ENCODE measurements at regions not wholly inside any gene's neighbourhood (a gene's known extent, or its start where the extent isn't known, plus 50 kb on each side); places are given as distances from the start of the nearest gene placed in this dataset.
A peak's percentile ranks its signal among the peaks of the same experiment; 100 is the strongest.

DNA sequence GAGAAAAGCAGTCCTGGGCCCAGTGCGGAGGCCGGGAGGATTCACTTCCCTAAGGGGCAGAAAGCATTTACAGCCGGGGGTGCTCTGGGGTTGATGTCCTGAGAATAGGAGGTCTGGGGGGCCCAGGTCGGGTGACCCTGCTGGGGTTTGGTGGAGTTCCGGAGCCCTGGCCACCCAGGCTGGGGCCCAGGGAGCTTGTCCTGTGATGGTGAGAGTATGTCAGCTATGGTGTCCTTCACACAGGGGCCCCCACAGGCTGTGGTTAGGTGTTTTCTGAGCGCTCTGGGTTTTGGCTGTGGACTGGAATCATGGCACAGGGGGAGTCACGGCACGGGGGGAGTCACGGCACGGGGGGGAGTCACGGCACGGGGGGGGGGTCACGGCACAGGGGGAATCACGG lies 54.5 kb upstream of the TMEM18 start:
- Histone ChIP-seq H2AK5ac (ENCODE audit: insufficient read length, low read length) (no peak overlapping the region), H4K8ac (replicated peaks; ENCODE audit: insufficient read length, low read depth, low read length) (no peak overlapping the region), H3K9me3 (ENCODE audit: control insufficient read depth, low read depth, low read length) (no peaks in the 10 kb centered on the region), H3K23me2 (ENCODE audit: insufficient read length, low read depth, low read length, poor library complexity, severe bottlenecking) (no peaks in the 10 kb centered on the region), H3K4me2 (ENCODE audit: insufficient read depth, insufficient read length, low read length) (no peak overlapping the region), H2BK120ac (ENCODE audit: low read depth, low read length, poor library complexity, severe bottlenecking) (no peak overlapping the region), H3K27me3 (ENCODE audit: insufficient read depth, low read length) (no peaks in the 10 kb centered on the region; the same call in 1 of the 2 replicates), H2AFZ (ENCODE audit: low read length) (no peak overlapping the region), H3K4me1 (ENCODE audit: insufficient read depth, low read length) (peaks cover 12% of the 10 kb centered on the region; the same call in 1 of the 2 replicates), H2BK20ac (ENCODE audit: low read depth, low read length, poor library complexity, severe bottlenecking) (no peak overlapping the region), H4K91ac (ENCODE audit: insufficient read length, low read depth, low read length) (no peak overlapping the region), H3K9ac (ENCODE audit: extremely low read depth, insufficient read length, low read length) (no peak overlapping the region), H3K27ac (ENCODE audit: insufficient read length, low read depth, low read length) (no peak overlapping the region), H2BK15ac (ENCODE audit: low read depth, low read length) (no peak overlapping the region), H3K56ac (ENCODE audit: insufficient read length, low read depth, low read length) (no peak overlapping the region), H3K23ac (ENCODE audit: insufficient read length, low read depth, low read length) (no peak overlapping the region), H3K14ac (ENCODE audit: insufficient read depth, low read length) (no peak overlapping the region), H3K79me1 (ENCODE audit: insufficient read depth, low read depth, low read length, poor library complexity, severe bottlenecking) (no peaks in the 10 kb centered on the region), H3T11ph (ENCODE audit: low read length) (no peak overlapping the region), H2BK5ac (ENCODE audit: insufficient read length, low read length) (no peak overlapping the region), H3K4ac (ENCODE audit: low read depth, low read length) (no peak overlapping the region), H4K20me1 (ENCODE audit: control insufficient read depth, insufficient read depth, insufficient read length) (no peaks in the 10 kb centered on the region), H3K18ac (ENCODE audit: insufficient read length, low read depth, low read length) (no peak overlapping the region), H2BK12ac (ENCODE audit: insufficient read length, low read depth, low read length) (no peak overlapping the region), H3K79me2 (ENCODE audit: insufficient read depth, low read length) (no peaks in the 10 kb centered on the region), H4K5ac (ENCODE audit: insufficient read length, low read depth, low read length) (no peak overlapping the region)
- TF ChIP-seq, protein P1, sequence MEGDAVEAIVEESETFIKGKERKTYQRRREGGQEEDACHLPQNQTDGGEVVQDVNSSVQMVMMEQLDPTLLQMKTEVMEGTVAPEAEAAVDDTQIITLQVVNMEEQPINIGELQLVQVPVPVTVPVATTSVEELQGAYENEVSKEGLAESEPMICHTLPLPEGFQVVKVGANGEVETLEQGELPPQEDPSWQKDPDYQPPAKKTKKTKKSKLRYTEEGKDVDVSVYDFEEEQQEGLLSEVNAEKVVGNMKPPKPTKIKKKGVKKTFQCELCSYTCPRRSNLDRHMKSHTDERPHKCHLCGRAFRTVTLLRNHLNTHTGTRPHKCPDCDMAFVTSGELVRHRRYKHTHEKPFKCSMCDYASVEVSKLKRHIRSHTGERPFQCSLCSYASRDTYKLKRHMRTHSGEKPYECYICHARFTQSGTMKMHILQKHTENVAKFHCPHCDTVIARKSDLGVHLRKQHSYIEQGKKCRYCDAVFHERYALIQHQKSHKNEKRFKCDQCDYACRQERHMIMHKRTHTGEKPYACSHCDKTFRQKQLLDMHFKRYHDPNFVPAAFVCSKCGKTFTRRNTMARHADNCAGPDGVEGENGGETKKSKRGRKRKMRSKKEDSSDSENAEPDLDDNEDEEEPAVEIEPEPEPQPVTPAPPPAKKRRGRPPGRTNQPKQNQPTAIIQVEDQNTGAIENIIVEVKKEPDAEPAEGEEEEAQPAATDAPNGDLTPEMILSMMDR (conservative IDR thresholded peaks at IDR 0.05) = no peak
- no peak overlapping the region for H3K4me3 Mint-ChIP-seq
- no peaks in the 10 kb centered on the region; a peak in 2 of 7 replicates for H3K36me3 Mint-ChIP-seq (ENCODE audit: insufficient read depth in 1 of 3, low read depth in 3 of 3)
- no peaks in the 10 kb centered on the region; the same call in 1 of the 2 replicates for H3K27me3 Mint-ChIP-seq (ENCODE audit: low read depth)
- no CpG with 5 or more reads among the region's 14 CpGs for WGBS (ENCODE audit: extremely low coverage, insufficient read length, low lambda C conversion rate)
- peaks cover 0 to 2% of the 10 kb centered on the region in 2 experiments; a peak in 2 of 5 replicates for H3K9me3 Mint-ChIP-seq
- no peak for DNase-seq
- peak overlapping the region; percentile 53 to 92 (median 89); a peak in 5 of 7 replicates for H3K27ac Mint-ChIP-seq
- H3K4me1 Mint-ChIP-seq = peaks cover 53 to 54% of the 10 kb centered on the region in 2 experiments

Data from H9 (cell line).